ENCODE measurements at regions not wholly inside any gene's neighbourhood (a gene's known extent, or its start where the extent isn't known, plus 50 kb on each side); places are given as distances from the start of the nearest gene placed in this dataset.

GRCh38 chr22:47259990-47260389, 497.5 kb downstream of the TBC1D22A start:
- no peak for DNase-seq (ENCODE audit: low read depth in 1 of 2, low spot score in 1 of 2)
- TF ChIP-seq JUND (IDR thresholded peaks at IDR 0.05; ENCODE audit: low read depth) = no peak
- in situ Hi-C loops (cut with HindIII; ENCODE audit: low pct_unique_long_range_greater_than_20kb, low sequenced_read_pairs) = no loop called here

- TF ChIP-seq JUND (IDR thresholded peaks at IDR 0.05; ENCODE audit: low read depth) = no peak
- no peak for DNase-seq (ENCODE audit: low read depth in 1 of 2, low spot score in 1 of 2)
- in situ Hi-C loops (cut with HindIII; ENCODE audit: low pct_unique_long_range_greater_than_20kb, low sequenced_read_pairs) = no loop called here
These were observed 496.6 kb downstream of the TBC1D22A start for GRCh38 chr22:47259049-47259448.

- no peak for TF ChIP-seq JUND (IDR thresholded peaks at IDR 0.05; ENCODE audit: low read depth)
- no peak for DNase-seq (ENCODE audit: low read depth in 1 of 2, low spot score in 1 of 2)
- in situ Hi-C loops (cut with HindIII; ENCODE audit: low pct_unique_long_range_greater_than_20kb, low sequenced_read_pairs) = no loop called here
These were observed 495.5 kb downstream of the TBC1D22A start for GRCh38 chr22:47257976-47258375.

- TF ChIP-seq JUND (IDR thresholded peaks at IDR 0.05; ENCODE audit: low read depth) = no peak
- no peak for DNase-seq (ENCODE audit: low read depth in 1 of 2, low spot score in 1 of 2)
- in situ Hi-C loops (cut with HindIII; ENCODE audit: low pct_unique_long_range_greater_than_20kb, low sequenced_read_pairs) = no loop called here
These were observed 495.1 kb downstream of the TBC1D22A start for GRCh38 chr22:47257566-47257965.

- no peak for DNase-seq (ENCODE audit: low read depth in 1 of 2, low spot score in 1 of 2)
- in situ Hi-C loops (cut with HindIII; ENCODE audit: low pct_unique_long_range_greater_than_20kb, low sequenced_read_pairs) = no loop called here
- no peak for TF ChIP-seq JUND (IDR thresholded peaks at IDR 0.05; ENCODE audit: low read depth)
These were observed 489.5 kb downstream of the TBC1D22A start for GRCh38 chr22:47251911-47252310.

- no peak for DNase-seq (ENCODE audit: low read depth in 1 of 2, low spot score in 1 of 2)
- in situ Hi-C loops (cut with HindIII; ENCODE audit: low pct_unique_long_range_greater_than_20kb, low sequenced_read_pairs) = no loop called here
- TF ChIP-seq JUND (IDR thresholded peaks at IDR 0.05; ENCODE audit: low read depth) = no peak
These were observed 488.7 kb downstream of the TBC1D22A start for GRCh38 chr22:47250995-47251765.

GRCh38 chr22:47249370-47249928, 487.0 kb downstream of the TBC1D22A start:
- no peak for DNase-seq (ENCODE audit: low read depth in 1 of 2, low spot score in 1 of 2)
- TF ChIP-seq JUND (IDR thresholded peaks at IDR 0.05; ENCODE audit: low read depth) = no peak

GRCh38 chr22:47248925-47249324, 486.5 kb downstream of the TBC1D22A start:
- DNase-seq (ENCODE audit: low read depth in 1 of 2, low spot score in 1 of 2) = no peak
- in situ Hi-C loops (cut with HindIII; ENCODE audit: low pct_unique_long_range_greater_than_20kb, low sequenced_read_pairs) = no loop called here
- TF ChIP-seq JUND (IDR thresholded peaks at IDR 0.05; ENCODE audit: low read depth) = no peak

More at GRCh38 chr22:47249370-47249928, 487.0 kb downstream of the TBC1D22A start:
- in situ Hi-C loops (cut with HindIII; ENCODE audit: low pct_unique_long_range_greater_than_20kb, low sequenced_read_pairs) = no loop called here

GRCh38 chr22:47247579-47248240, 485.3 kb downstream of the TBC1D22A start:
- no peak for TF ChIP-seq JUND (IDR thresholded peaks at IDR 0.05; ENCODE audit: low read depth)
- no peak for DNase-seq (ENCODE audit: low read depth in 1 of 2, low spot score in 1 of 2)
- in situ Hi-C loops (cut with HindIII; ENCODE audit: low pct_unique_long_range_greater_than_20kb, low sequenced_read_pairs) = no loop called here

GRCh38 chr22:47245786-47246185, 483.3 kb downstream of the TBC1D22A start:
- in situ Hi-C loops (cut with HindIII; ENCODE audit: low pct_unique_long_range_greater_than_20kb, low sequenced_read_pairs) = no loop called here
- no peak for DNase-seq (ENCODE audit: low read depth in 1 of 2, low spot score in 1 of 2)
- TF ChIP-seq JUND (IDR thresholded peaks at IDR 0.05; ENCODE audit: low read depth) = no peak

GRCh38 chr22:47245286-47245685, 482.8 kb downstream of the TBC1D22A start:
- no peak for TF ChIP-seq JUND (IDR thresholded peaks at IDR 0.05; ENCODE audit: low read depth)
- in situ Hi-C loops (cut with HindIII; ENCODE audit: low pct_unique_long_range_greater_than_20kb, low sequenced_read_pairs) = no loop called here
- no peak for DNase-seq (ENCODE audit: low read depth in 1 of 2, low spot score in 1 of 2)

- in situ Hi-C loops (cut with HindIII; ENCODE audit: low pct_unique_long_range_greater_than_20kb, low sequenced_read_pairs) = no loop called here
- no peak for TF ChIP-seq JUND (IDR thresholded peaks at IDR 0.05; ENCODE audit: low read depth)
- no peak for DNase-seq (ENCODE audit: low read depth in 1 of 2, low spot score in 1 of 2)
These were observed 477.7 kb downstream of the TBC1D22A start for GRCh38 chr22:47240116-47240515.

GRCh38 chr22:47239474-47239860, 477.0 kb downstream of the TBC1D22A start:
- in situ Hi-C loops (cut with HindIII; ENCODE audit: low pct_unique_long_range_greater_than_20kb, low sequenced_read_pairs) = no loop called here
- no peak for TF ChIP-seq JUND (IDR thresholded peaks at IDR 0.05; ENCODE audit: low read depth)
- no peak for DNase-seq (ENCODE audit: low read depth in 1 of 2, low spot score in 1 of 2)
